ENCODE measurements at regions not wholly inside any gene's neighbourhood (a gene's known extent, or its start where the extent isn't known, plus 50 kb on each side); places are given as distances from the start of the nearest gene placed in this dataset.
A peak's percentile ranks its signal among the peaks of the same experiment; 100 is the strongest.

DNA sequence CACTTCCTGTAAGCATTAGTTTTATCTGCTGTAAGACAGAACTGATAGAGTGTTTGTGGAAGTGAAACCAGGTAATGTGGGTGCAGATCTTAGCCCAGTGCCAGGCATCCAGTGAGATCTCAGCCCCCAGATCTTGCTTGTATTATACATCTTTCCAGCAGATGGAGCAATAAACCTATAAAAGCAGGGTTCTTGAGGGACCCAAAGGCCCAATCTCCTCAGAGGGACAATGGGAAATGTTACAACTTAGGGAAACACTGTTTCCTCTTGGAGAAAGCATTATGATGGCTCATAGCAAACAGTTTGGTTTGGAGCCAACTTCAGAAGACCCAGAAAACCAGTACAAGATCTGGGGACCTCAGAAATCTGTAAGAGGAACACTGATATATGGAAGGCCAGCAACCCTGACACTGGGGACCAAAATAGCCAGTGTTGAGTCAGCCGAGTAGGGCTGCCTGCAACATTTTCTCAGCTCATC is 206.3 kb downstream of the SLC7A11 start:
- TF ChIP-seq, protein P1, sequence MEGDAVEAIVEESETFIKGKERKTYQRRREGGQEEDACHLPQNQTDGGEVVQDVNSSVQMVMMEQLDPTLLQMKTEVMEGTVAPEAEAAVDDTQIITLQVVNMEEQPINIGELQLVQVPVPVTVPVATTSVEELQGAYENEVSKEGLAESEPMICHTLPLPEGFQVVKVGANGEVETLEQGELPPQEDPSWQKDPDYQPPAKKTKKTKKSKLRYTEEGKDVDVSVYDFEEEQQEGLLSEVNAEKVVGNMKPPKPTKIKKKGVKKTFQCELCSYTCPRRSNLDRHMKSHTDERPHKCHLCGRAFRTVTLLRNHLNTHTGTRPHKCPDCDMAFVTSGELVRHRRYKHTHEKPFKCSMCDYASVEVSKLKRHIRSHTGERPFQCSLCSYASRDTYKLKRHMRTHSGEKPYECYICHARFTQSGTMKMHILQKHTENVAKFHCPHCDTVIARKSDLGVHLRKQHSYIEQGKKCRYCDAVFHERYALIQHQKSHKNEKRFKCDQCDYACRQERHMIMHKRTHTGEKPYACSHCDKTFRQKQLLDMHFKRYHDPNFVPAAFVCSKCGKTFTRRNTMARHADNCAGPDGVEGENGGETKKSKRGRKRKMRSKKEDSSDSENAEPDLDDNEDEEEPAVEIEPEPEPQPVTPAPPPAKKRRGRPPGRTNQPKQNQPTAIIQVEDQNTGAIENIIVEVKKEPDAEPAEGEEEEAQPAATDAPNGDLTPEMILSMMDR (IDR thresholded peaks at IDR 0.05): peak in 3 of 4 experiments; percentile 38 to 61 (median 55)
- TF ChIP-seq POLR2AphosphoS5 (IDR thresholded peaks at IDR 0.05): no peak
